ENCODE measurements at regions not wholly inside any gene's neighbourhood (a gene's known extent, or its start where the extent isn't known, plus 50 kb on each side); places are given as distances from the start of the nearest gene placed in this dataset.

DNA sequence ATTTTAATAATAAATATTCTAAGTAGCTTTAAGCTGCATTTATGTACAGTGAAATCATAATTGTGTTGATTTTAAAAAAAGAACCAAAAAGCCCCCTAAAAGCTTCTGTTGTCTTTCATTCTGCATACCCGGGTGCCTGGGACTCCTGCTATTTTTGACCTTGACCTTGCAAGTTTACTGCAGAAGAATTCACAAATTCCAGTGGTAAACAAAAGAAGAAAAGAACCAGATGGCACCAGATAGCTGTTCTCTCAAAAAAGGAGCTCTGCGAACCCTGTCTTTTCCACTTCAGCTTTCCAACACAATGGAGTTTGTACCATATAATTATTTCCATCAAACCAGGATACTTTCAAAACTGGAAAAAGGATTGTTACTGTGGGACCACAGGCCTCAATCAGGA, 363.3 kb downstream of the SMOC2 start:
- H3K9me1 ChIP-seq (ENCODE audit: insufficient read depth, low read length), result no peaks in the 10 kb centered on the region
- no CpG with 5 or more reads among the region's 2 CpGs for WGBS, 2 experiments (ENCODE audit: extremely low coverage in 2 of 2, insufficient read length in 1 of 2)
- no peak overlapping the region for H3K18ac ChIP-seq (ENCODE audit: low read depth, low read length)
- H3K4me1 ChIP-seq (ENCODE audit: control insufficient read depth, insufficient read depth, low read length), result no peaks in the 10 kb centered on the region
- H2AK9ac ChIP-seq (replicated peaks; ENCODE audit: low read depth, low read length, poor library complexity), result no peak overlapping the region
- no peak overlapping the region for H3K14ac ChIP-seq (replicated peaks; ENCODE audit: low read depth, low read length)
- no peak overlapping the region for H4K5ac ChIP-seq (ENCODE audit: low read depth, low read length)
- H3K23ac ChIP-seq (ENCODE audit: low read depth, low read length), result no peak overlapping the region
- H2AK5ac ChIP-seq (ENCODE audit: low read depth, low read length), result no peak overlapping the region
- TF ChIP-seq RAD21 (IDR thresholded peaks at IDR 0.05; ENCODE audit: low read length) (no peak), CHD1 (IDR thresholded peaks at IDR 0.05; ENCODE audit: low read depth, low read length) (no peak), MXI1 (IDR thresholded peaks at IDR 0.05; ENCODE audit: borderline replicate concordance, low read depth, low read length) (no peak), POLR2A (IDR thresholded peaks at IDR 0.05; ENCODE audit: low read depth, low read length) (no peak), CEBPB (IDR thresholded peaks at IDR 0.05; ENCODE audit: low read depth, low read length) (no peak), RCOR1 (IDR thresholded peaks at IDR 0.05; ENCODE audit: insufficient replicate concordance, low read length) (no peak), FOS (IDR thresholded peaks at IDR 0.05; ENCODE audit: low read depth, low read length) (no peak), SMC3 (IDR thresholded peaks at IDR 0.05; ENCODE audit: low read depth, low read length) (no peak), MAZ (IDR thresholded peaks at IDR 0.05; ENCODE audit: borderline replicate concordance, low read depth, low read length) (no peak), BHLHE40 (IDR thresholded peaks at IDR 0.05; ENCODE audit: low read depth, low read length) (no peak), CTCF (conservative IDR thresholded peaks at IDR 0.05; ENCODE audit: low read depth, low read length) (no peak), ELK1 (IDR thresholded peaks at IDR 0.05; ENCODE audit: borderline replicate concordance, low read depth, low read length) (no peak), NFE2L2 (IDR thresholded peaks at IDR 0.05; ENCODE audit: low read depth, low read length) (no peak), MAFK (IDR thresholded peaks at IDR 0.05; ENCODE audit: low read depth, low read length) (no peak), RFX5 (IDR thresholded peaks at IDR 0.05; ENCODE audit: low read depth, low read length) (no peak)
- TF ChIP-seq, protein P1, sequence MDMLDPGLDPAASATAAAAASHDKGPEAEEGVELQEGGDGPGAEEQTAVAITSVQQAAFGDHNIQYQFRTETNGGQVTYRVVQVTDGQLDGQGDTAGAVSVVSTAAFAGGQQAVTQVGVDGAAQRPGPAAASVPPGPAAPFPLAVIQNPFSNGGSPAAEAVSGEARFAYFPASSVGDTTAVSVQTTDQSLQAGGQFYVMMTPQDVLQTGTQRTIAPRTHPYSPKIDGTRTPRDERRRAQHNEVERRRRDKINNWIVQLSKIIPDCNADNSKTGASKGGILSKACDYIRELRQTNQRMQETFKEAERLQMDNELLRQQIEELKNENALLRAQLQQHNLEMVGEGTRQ (IDR thresholded peaks at IDR 0.05; ENCODE audit: low read depth, low read length), result no peak
- H3K4me3 ChIP-seq (ENCODE audit: insufficient read depth, low read depth, low read length), result no peak overlapping the region
- no peak overlapping the region for H2BK120ac ChIP-seq (ENCODE audit: low read depth, low read length)
- no peak overlapping the region for H2BK5ac ChIP-seq (ENCODE audit: low read depth, low read length, poor library complexity, severe bottlenecking)
- ChIA-PET CTCF (no interaction called here), POLR2A (ENCODE audit: unreplicated experiment) (no interaction called here)
- H2BK20ac ChIP-seq (ENCODE audit: low read depth, low read length), result no peak overlapping the region
- H2BK15ac ChIP-seq (ENCODE audit: low read depth, low read length), result no peak overlapping the region
- no peak overlapping the region for H3K56ac ChIP-seq (ENCODE audit: extremely low read depth, insufficient read depth, low read length)
- no peak overlapping the region for H4K8ac ChIP-seq (ENCODE audit: low read depth in 2 of 2, low read length in 2 of 2)
- H2AFZ ChIP-seq (replicated peaks; ENCODE audit: low read length, poor library complexity), result no peak overlapping the region
- H4K20me1 ChIP-seq (ENCODE audit: insufficient read depth, low read length), result no peaks in the 10 kb centered on the region
- no peak overlapping the region for H4K91ac ChIP-seq (ENCODE audit: insufficient read depth, low read depth, low read length)
- H3K4ac ChIP-seq (ENCODE audit: low read depth, low read length), result no peak overlapping the region
- peaks cover 17% of the 10 kb centered on the region for H3K9me3 ChIP-seq (ENCODE audit: control insufficient read depth, insufficient read depth, low read length)
- dilution Hi-C loops (cut with HindIII; ENCODE audit: low sequenced_read_pairs, unreplicated experiment) (no loop called here), in situ Hi-C loops (cut with MboI; ENCODE audit: low sequenced_read_pairs) (no loop called here), intact Hi-C loops (cut with micrococcal nuclease) (no loop called here)
- H3K4me2 ChIP-seq (ENCODE audit: low read depth, low read length), result no peak overlapping the region
- H3K79me1 ChIP-seq (ENCODE audit: low read depth in 1 of 2, low read length in 2 of 2), result no peaks in the 10 kb centered on the region
- DNase-seq (no peak), ATAC-seq (ENCODE audit: low read depth) (no peak)
- no peaks in the 10 kb centered on the region for H3K27me3 ChIP-seq (ENCODE audit: control insufficient read depth, insufficient read depth, low read length)
- H3K27ac ChIP-seq (ENCODE audit: insufficient read depth, low read length), result no peak overlapping the region
- H3K36me3 ChIP-seq (ENCODE audit: control insufficient read depth, insufficient read depth, low read length), result no peaks in the 10 kb centered on the region
- no TSS peak for BruUV-seq (replicated peaks)
- H3K9ac ChIP-seq (ENCODE audit: low read depth, low read length), result no peak overlapping the region
